Nephron (organoid): ENCODE measurements at regions not wholly inside any gene's neighbourhood (a gene's known extent, or its start where the extent isn't known, plus 50 kb on each side); places are given as distances from the start of the nearest gene placed in this dataset.

Experiments
- H3K27ac Mint-ChIP-seq, 3 experiments: 2 replicates each; pipeline ENCODE4 v1.8.0; 2020; ENCODE audit warnings: mixed read lengths in 3 of 3, mild to moderate bottlenecking in 2 of 3, moderate library complexity in 1 of 3
- H3K27me3 Mint-ChIP-seq: 2 replicates; pipeline ENCODE4 v1.8.0; 2021; ENCODE audit warnings: low read depth, mild to moderate bottlenecking, moderate library complexity, mixed read lengths
- H3K36me3 Mint-ChIP-seq: 2 replicates; pipeline ENCODE4 v1.8.0; 2020; ENCODE audit warnings: low read depth, mixed read lengths
- H3K4me1 Mint-ChIP-seq: 2 replicates; pipeline ENCODE4 v1.8.0; 2020; ENCODE audit warnings: mixed read lengths
- H3K4me3 Mint-ChIP-seq, 3 experiments: 2 replicates each; pipeline ENCODE4 v1.8.0; 2020; ENCODE audit warnings: mild to moderate bottlenecking in 3 of 3, mixed read lengths in 3 of 3, moderate library complexity in 2 of 3
- H3K9me3 Mint-ChIP-seq: 2 replicates; pipeline ENCODE4 v1.8.0; 2020; ENCODE audit warnings: mixed read lengths
- CTCF ChIP-seq, 3 experiments: fragments of 200-600 bp; sonication (generic); IDR thresholded peaks; one replicate each; pipeline ENCODE4 v1.5.0; 2021; ENCODE audit warnings: antibody characterized with exemption in 3 of 3; ENCODE audit not compliant: unreplicated experiment in 3 of 3

GRCh38 chr1:173421789-173422188 is 55.3 kb upstream of the PRDX6 start:
- peak overlapping the region; percentile 3 to 80 (median 4) for H3K27ac Mint-ChIP-seq
- no peaks in the 10 kb centered on the region for H3K9me3 Mint-ChIP-seq
- no peaks in the 10 kb centered on the region for H3K36me3 Mint-ChIP-seq
- no peaks in the 10 kb centered on the region for H3K27me3 Mint-ChIP-seq
- H3K4me3 Mint-ChIP-seq = peak overlapping the region in 1 of 3 experiments; percentile 7
- no peak for TF ChIP-seq CTCF (IDR thresholded peaks at IDR 0.05; ENCODE audit: unreplicated experiment in 3 of 3)
- H3K4me1 Mint-ChIP-seq = peaks cover 64% of the 10 kb centered on the region

DNA sequence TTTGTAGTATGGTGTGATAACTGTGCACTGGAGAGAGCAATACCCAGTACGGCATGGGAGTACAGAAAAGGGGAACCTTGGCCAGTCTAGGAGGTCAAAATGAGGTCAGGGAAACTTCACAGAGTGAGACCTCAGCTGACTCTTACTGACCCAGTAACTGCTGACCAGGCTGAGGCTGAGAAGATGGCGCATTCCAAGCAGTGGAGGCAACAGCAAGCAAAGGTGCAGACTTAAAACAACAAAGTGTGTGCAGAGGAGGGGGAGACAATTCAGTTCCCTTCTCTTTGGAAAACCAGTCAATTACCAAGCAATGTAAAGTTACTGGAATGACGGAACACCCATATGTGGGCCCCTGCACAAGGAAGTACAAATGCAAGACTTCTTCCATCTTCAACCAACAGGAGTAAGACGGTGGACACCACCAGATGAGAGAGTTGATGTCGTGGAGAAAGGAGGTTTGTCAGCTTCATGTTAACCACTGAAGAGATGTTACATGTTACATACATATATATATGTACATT is 54.6 kb upstream of the PRDX6 start:
- Mint-ChIP-seq H3K4me1 (peaks cover 72% of the 10 kb centered on the region), H3K4me3 (no peak overlapping the region), H3K36me3 (no peaks in the 10 kb centered on the region), H3K9me3 (no peaks in the 10 kb centered on the region), H3K27me3 (no peaks in the 10 kb centered on the region), H3K27ac (peak overlapping the region in 2 of 3 experiments; percentile 4 to 80)
- no peak for TF ChIP-seq CTCF (IDR thresholded peaks at IDR 0.05; ENCODE audit: unreplicated experiment in 3 of 3)

- H3K9me3 Mint-ChIP-seq = no peaks in the 10 kb centered on the region
- H3K4me3 Mint-ChIP-seq = peak overlapping the region in 1 of 3 experiments; percentile 21
- no peak for TF ChIP-seq CTCF (IDR thresholded peaks at IDR 0.05; ENCODE audit: unreplicated experiment in 3 of 3)
- H3K27me3 Mint-ChIP-seq = no peaks in the 10 kb centered on the region
- peak overlapping the region in 2 of 3 experiments; percentile 69 to 80 for H3K27ac Mint-ChIP-seq
- peaks cover 72% of the 10 kb centered on the region for H3K4me1 Mint-ChIP-seq
- H3K36me3 Mint-ChIP-seq = no peaks in the 10 kb centered on the region
Observed at GRCh38 chr1:173423291-173423690, 53.8 kb upstream of the PRDX6 start.

- no peak overlapping the region for H3K4me3 Mint-ChIP-seq
- no peaks in the 10 kb centered on the region for H3K9me3 Mint-ChIP-seq
- H3K4me1 Mint-ChIP-seq = peaks cover 74% of the 10 kb centered on the region
- peak overlapping the region in 2 of 3 experiments; percentile 22 to 69 for H3K27ac Mint-ChIP-seq
- H3K27me3 Mint-ChIP-seq = no peaks in the 10 kb centered on the region
- no peaks in the 10 kb centered on the region for H3K36me3 Mint-ChIP-seq
- TF ChIP-seq CTCF (IDR thresholded peaks at IDR 0.05; ENCODE audit: unreplicated experiment in 3 of 3) = no peak
Observed at GRCh38 chr1:173424143-173424542, 53.0 kb upstream of the PRDX6 start.

GRCh38 chr1:173424782-173425407 is 52.2 kb upstream of the PRDX6 start:
- no peaks in the 10 kb centered on the region for H3K27me3 Mint-ChIP-seq
- H3K36me3 Mint-ChIP-seq = no peaks in the 10 kb centered on the region
- H3K4me3 Mint-ChIP-seq = peak overlapping the region in 1 of 3 experiments; percentile 1
- no peak for TF ChIP-seq CTCF (IDR thresholded peaks at IDR 0.05; ENCODE audit: unreplicated experiment in 3 of 3)
- no peaks in the 10 kb centered on the region for H3K9me3 Mint-ChIP-seq
- H3K4me1 Mint-ChIP-seq = peaks cover 80% of the 10 kb centered on the region
- H3K27ac Mint-ChIP-seq = peak overlapping the region in 2 of 3 experiments; percentile 17 to 32

GRCh38 chr1:173426057-173426456 is 51.1 kb upstream of the PRDX6 start:
- no peak for TF ChIP-seq CTCF (IDR thresholded peaks at IDR 0.05; ENCODE audit: unreplicated experiment in 3 of 3)
- no peaks in the 10 kb centered on the region for H3K36me3 Mint-ChIP-seq
- no peak overlapping the region for H3K4me3 Mint-ChIP-seq

More at GRCh38 chr1:173426057-173426456, 51.1 kb upstream of the PRDX6 start:
- Mint-ChIP-seq H3K9me3 (no peaks in the 10 kb centered on the region), H3K27ac (peak overlapping the region in 1 of 3 experiments; percentile 17), H3K4me1 (peaks cover 80% of the 10 kb centered on the region), H3K27me3 (no peaks in the 10 kb centered on the region)
